Fibroblast of lung (primary cell): ENCODE measurements at regions not wholly inside any gene's neighbourhood (a gene's known extent, or its start where the extent isn't known, plus 50 kb on each side); places are given as distances from the start of the nearest gene placed in this dataset.

Experiments
- CTCF ChIP-seq, 2 donors: IDR thresholded peaks in 1 of 2; conservative IDR thresholded peaks in 1 of 2; 1 replicate in 1 of 2; 2 replicates in 1 of 2; pipeline ENCODE4 v1.5.1; 2011 to 2012; ENCODE audit warnings: low read length in 2 of 2, control low read depth in 1 of 2, inconsistent platforms in 1 of 2, low read depth in 1 of 2, mild to moderate bottlenecking in 1 of 2
- EZH2 ChIP-seq: IDR thresholded peaks from 2 replicates; pipeline ENCODE4 v1.5.1; 2012; ENCODE audit warnings: low read length, control low read depth, mild to moderate bottlenecking; ENCODE audit errors: missing control alignments

GRCh38 chr5:33118761-33119415, 321.9 kb upstream of the TARS1 start:
- TF ChIP-seq CTCF (conservative IDR thresholded peaks at IDR 0.05 in 1 of 2, IDR thresholded peaks at IDR 0.05 in 1 of 2; ENCODE audit: low read depth in 1 of 2, low read length in 2 of 2) (no peak), EZH2 (no peak)
